ENCODE measurements at regions not wholly inside any gene's neighbourhood (a gene's known extent, or its start where the extent isn't known, plus 50 kb on each side); places are given as distances from the start of the nearest gene placed in this dataset.

DNA sequence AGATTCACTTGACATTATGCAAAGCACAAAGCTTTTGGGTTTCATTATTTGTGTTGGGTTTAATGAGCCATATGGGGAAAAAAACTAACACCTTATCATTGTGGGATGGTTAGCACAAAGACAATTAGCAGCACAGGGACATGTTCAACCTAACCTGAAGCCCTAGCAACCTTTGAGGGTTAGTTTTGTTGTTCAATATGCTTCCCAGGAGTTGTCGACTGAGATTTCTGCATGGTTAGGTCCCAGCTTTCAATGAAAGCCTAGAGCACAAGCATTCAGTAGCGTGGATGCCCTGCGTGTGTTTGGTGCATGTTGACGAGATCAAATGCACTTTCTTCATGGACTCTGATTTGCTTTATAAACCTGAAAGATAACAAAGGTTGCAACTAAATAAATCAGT, 565.2 kb upstream of the TLE4 start:
- ChIA-PET CTCF (no interaction called here), POLR2A (no interaction called here)
- TF ChIP-seq, protein P1, sequence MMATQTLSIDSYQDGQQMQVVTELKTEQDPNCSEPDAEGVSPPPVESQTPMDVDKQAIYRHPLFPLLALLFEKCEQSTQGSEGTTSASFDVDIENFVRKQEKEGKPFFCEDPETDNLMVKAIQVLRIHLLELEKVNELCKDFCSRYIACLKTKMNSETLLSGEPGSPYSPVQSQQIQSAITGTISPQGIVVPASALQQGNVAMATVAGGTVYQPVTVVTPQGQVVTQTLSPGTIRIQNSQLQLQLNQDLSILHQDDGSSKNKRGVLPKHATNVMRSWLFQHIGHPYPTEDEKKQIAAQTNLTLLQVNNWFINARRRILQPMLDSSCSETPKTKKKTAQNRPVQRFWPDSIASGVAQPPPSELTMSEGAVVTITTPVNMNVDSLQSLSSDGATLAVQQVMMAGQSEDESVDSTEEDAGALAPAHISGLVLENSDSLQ (IDR thresholded peaks at IDR 0.05): no peak
- no peak for TF ChIP-seq FOXK2 (IDR thresholded peaks at IDR 0.05)
- no peak for TF ChIP-seq ZNF384 (IDR thresholded peaks at IDR 0.05)
- no peak for TF ChIP-seq L3MBTL2 (conservative IDR thresholded peaks at IDR 0.05)
- no peak for TF ChIP-seq BHLHE40 (IDR thresholded peaks at IDR 0.05; ENCODE audit: borderline replicate concordance)
- TF ChIP-seq SUZ12 (IDR thresholded peaks at IDR 0.05): no peak
- no peak for TF ChIP-seq FOXA1 (IDR thresholded peaks at IDR 0.05)
- no peak for TF ChIP-seq ARNT (IDR thresholded peaks at IDR 0.05)
- no peak for TF ChIP-seq HDGF (IDR thresholded peaks at IDR 0.05; ENCODE audit: borderline replicate concordance)
- no peak for TF ChIP-seq SP1 (IDR thresholded peaks at IDR 0.05)
- TF ChIP-seq ELF4 (IDR thresholded peaks at IDR 0.05): no peak
- no peak for TF ChIP-seq CTBP1 (IDR thresholded peaks at IDR 0.05; ENCODE audit: borderline replicate concordance)
- no peak for TF ChIP-seq FOXM1 (IDR thresholded peaks at IDR 0.05; ENCODE audit: borderline replicate concordance)
- no peak for TF ChIP-seq NFRKB (IDR thresholded peaks at IDR 0.05)
- TF ChIP-seq LEF1 (IDR thresholded peaks at IDR 0.05; ENCODE audit: borderline replicate concordance): no peak
- no peak for TF ChIP-seq TARDBP (IDR thresholded peaks at IDR 0.05)
- DNase-seq (ENCODE audit: extremely low spot score): no peak

DNA sequence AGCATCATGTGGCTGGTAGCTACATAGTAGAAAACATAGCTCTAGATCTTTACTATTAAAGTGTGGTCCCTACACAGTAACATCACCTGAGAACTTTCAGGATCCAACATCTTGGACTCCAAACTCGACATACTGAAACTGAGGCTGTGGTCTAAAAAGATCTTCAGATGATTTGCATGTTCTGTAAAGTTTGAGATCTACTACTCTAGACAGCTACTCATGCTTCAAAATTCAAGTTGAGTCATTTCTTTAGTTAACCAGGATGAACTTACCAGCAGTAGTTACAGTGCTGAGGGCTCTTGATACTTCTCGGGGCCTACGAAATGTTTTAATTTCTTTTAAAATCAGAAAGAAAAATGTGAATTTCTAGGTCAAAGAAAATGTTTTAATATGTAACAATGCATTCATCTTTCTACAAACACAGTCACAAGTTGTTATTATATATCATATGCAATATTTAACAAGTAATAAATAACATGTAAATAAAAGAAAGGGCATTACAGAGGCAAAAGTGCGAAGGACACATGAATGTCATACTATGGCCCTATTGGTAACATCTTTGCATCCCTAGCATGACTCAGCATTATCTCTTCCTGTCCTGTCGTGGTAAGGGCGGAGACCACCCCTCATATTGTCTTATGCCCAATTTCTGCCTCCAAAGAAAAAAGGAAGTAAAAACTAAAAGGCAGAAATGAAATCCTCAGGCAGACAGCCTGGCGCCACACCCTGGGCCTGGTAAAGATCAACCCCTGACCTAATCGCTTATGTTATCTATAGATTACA, 563.9 kb upstream of the TLE4 start:
- TF ChIP-seq LEF1 (IDR thresholded peaks at IDR 0.05; ENCODE audit: borderline replicate concordance) (no peak), L3MBTL2 (conservative IDR thresholded peaks at IDR 0.05) (no peak), SUZ12 (IDR thresholded peaks at IDR 0.05) (no peak), ZNF384 (IDR thresholded peaks at IDR 0.05) (no peak), SP1 (IDR thresholded peaks at IDR 0.05) (no peak), FOXA1 (IDR thresholded peaks at IDR 0.05) (no peak)
- TF ChIP-seq, protein P1 (IDR thresholded peaks at IDR 0.05): no peak
- ChIA-PET CTCF (no interaction called here), POLR2A (no interaction called here)
- no peak for DNase-seq (ENCODE audit: extremely low spot score)

DNA sequence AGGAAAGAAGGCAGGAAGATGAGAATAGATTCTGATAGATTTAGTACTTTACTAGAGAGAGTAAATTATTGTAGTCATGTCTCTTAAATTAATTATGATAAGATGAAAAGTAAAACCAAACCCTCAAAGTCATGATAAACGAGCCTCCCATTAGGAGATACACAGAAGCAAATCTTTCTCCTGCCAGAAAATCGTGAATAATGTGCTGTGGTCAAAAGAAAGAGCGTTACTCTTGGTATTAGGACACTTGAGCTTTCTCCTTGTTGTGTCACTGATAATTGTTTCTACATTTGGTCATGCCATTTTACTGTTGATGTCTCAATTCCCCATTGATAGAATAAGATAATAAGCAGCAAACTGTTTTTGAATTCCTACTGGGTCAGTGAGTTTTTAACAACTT, 562.8 kb upstream of the TLE4 start:
- CTCF ChIA-PET: no interaction called here
- POLR2A ChIA-PET: no interaction called here
- no peak for DNase-seq (ENCODE audit: extremely low spot score)
- TF ChIP-seq FOXM1 (IDR thresholded peaks at IDR 0.05; ENCODE audit: borderline replicate concordance): no peak
- TF ChIP-seq LEF1 (IDR thresholded peaks at IDR 0.05; ENCODE audit: borderline replicate concordance): no peak
- no peak for TF ChIP-seq ARNT (IDR thresholded peaks at IDR 0.05)
- no peak for TF ChIP-seq FOXK2 (IDR thresholded peaks at IDR 0.05)
- TF ChIP-seq SP1 (IDR thresholded peaks at IDR 0.05): no peak
- TF ChIP-seq BHLHE40 (IDR thresholded peaks at IDR 0.05; ENCODE audit: borderline replicate concordance): no peak
- TF ChIP-seq L3MBTL2 (conservative IDR thresholded peaks at IDR 0.05): no peak

DNA sequence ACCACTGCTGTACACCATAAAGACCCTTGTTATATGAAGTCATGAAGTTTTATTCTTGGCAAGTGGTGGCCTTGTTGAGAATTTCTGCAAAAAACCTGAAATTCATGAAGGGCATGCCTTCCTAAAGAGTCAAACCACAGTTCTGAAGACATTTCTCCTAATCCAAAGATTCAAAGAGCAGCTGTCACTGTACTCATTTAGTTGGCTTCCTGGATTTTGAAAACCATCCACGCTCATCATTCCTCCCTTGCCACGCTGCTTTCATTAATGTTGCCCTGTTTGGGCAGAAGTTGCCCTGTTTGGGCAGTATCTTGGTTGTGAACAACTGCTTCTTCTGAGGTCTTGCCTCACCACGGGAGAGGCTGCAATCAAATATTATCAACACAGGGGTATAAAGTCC, 560.3 kb upstream of the TLE4 start:
- DNase-seq (ENCODE audit: extremely low spot score): no peak
- CTCF ChIA-PET: no interaction called here

DNA sequence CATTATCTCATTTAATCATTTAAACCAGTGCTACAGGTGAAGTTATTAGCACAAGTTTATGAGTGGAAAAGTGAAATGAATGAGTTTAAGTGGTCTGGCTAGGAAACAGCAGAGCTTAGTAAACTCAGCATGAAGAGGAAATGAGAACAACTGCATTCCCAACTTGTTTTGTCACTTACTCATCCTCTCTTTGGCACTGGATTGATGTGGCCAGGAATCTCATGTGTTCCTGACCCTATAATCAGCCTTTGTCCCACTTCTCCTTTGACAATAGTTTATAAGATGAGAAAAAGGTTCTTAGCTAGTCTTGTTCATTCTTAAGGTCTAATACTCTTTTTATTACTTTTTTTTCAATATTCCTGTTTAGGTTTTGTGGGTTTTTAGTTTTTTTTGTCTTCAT, 559.2 kb upstream of the TLE4 start:
- TF ChIP-seq L3MBTL2 (conservative IDR thresholded peaks at IDR 0.05) (no peak), LEF1 (IDR thresholded peaks at IDR 0.05; ENCODE audit: borderline replicate concordance) (no peak), BHLHE40 (IDR thresholded peaks at IDR 0.05; ENCODE audit: borderline replicate concordance) (no peak), ZNF384 (IDR thresholded peaks at IDR 0.05) (no peak), FOXK2 (IDR thresholded peaks at IDR 0.05) (no peak), TARDBP (IDR thresholded peaks at IDR 0.05) (no peak), NFRKB (IDR thresholded peaks at IDR 0.05) (no peak), CTBP1 (IDR thresholded peaks at IDR 0.05; ENCODE audit: borderline replicate concordance) (no peak), ELF4 (IDR thresholded peaks at IDR 0.05) (no peak), SUZ12 (IDR thresholded peaks at IDR 0.05) (no peak), ARNT (IDR thresholded peaks at IDR 0.05) (no peak)
- TF ChIP-seq, protein P1 (IDR thresholded peaks at IDR 0.05): no peak
- ChIA-PET POLR2A (no interaction called here), CTCF (no interaction called here)
- DNase-seq (ENCODE audit: extremely low spot score): no peak

More for the DNA sequence above, 560.3 kb upstream of the TLE4 start:
- POLR2A ChIA-PET: no interaction called here
- TF ChIP-seq ARNT (IDR thresholded peaks at IDR 0.05): no peak
- TF ChIP-seq SUZ12 (IDR thresholded peaks at IDR 0.05): no peak
- no peak for TF ChIP-seq SP1 (IDR thresholded peaks at IDR 0.05)
- no peak for TF ChIP-seq ELF4 (IDR thresholded peaks at IDR 0.05)
- no peak for TF ChIP-seq FOXA1 (IDR thresholded peaks at IDR 0.05)
- no peak for TF ChIP-seq CTBP1 (IDR thresholded peaks at IDR 0.05; ENCODE audit: borderline replicate concordance)
- TF ChIP-seq TARDBP (IDR thresholded peaks at IDR 0.05): no peak

DNA sequence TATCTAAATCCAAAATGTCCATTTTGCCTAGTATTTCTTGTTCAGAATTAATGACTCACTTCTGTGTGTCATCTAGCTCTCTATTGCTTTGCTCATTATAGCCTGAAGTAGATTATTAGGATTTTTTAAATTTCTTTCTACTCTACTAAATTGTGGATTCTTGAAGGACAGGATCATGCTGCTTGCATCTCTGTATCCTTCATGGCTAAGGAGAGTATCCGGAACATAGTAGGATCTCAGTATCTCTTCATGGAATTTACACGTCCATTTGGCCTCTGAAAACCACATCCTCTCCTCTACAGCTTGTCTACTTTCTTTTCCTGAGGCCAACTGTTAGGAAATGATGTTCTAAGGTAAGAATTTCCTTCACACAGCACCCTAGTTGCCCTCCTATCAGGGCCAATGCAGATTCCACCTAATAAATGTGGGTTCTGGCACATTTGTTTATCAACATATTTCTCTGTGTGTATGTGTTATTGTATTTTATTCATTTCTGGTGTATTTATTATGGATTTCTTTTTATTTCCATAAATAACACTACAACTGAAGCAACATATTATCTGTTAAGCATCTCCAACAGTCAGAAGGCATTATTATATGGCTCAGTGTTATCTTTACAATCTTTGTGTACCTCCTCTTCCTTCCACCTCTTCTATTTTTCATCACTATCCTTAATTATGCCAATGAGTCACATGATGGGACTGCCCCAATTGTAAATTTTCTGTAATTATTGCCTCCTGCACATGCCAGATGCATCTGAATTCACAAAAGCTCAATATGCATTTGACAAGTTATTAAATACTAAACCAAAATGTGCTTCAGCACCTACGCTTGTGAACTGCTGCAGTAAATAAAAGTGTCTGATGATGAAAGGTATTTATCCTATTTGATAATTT, 557.8 kb upstream of the TLE4 start:
- ChIA-PET CTCF (no interaction called here), POLR2A (no interaction called here)
- DNase-seq (ENCODE audit: extremely low spot score): no peak
- TF ChIP-seq ELF4 (IDR thresholded peaks at IDR 0.05): no peak
- no peak for TF ChIP-seq BHLHE40 (IDR thresholded peaks at IDR 0.05; ENCODE audit: borderline replicate concordance)
- no peak for TF ChIP-seq CTBP1 (IDR thresholded peaks at IDR 0.05; ENCODE audit: borderline replicate concordance)
- no peak for TF ChIP-seq SUZ12 (IDR thresholded peaks at IDR 0.05)
- TF ChIP-seq, protein P1 (IDR thresholded peaks at IDR 0.05): no peak
- no peak for TF ChIP-seq TARDBP (IDR thresholded peaks at IDR 0.05)
- TF ChIP-seq LEF1 (IDR thresholded peaks at IDR 0.05; ENCODE audit: borderline replicate concordance): no peak
- no peak for TF ChIP-seq FOXK2 (IDR thresholded peaks at IDR 0.05)
- no peak for TF ChIP-seq HDGF (IDR thresholded peaks at IDR 0.05; ENCODE audit: borderline replicate concordance)
